ENCODE measurements at regions not wholly inside any gene's neighbourhood (a gene's known extent, or its start where the extent isn't known, plus 50 kb on each side); places are given as distances from the start of the nearest gene placed in this dataset.
"Not testable (repeated sequence)": the region's sequence is repeated elsewhere in the genome, so short reads cannot be mapped to it uniquely, and the experiment has no call there.

- TF ChIP-seq POLR2A (IDR thresholded peaks at IDR 0.05), result not testable (repeated sequence)
- TF ChIP-seq, protein P1, sequence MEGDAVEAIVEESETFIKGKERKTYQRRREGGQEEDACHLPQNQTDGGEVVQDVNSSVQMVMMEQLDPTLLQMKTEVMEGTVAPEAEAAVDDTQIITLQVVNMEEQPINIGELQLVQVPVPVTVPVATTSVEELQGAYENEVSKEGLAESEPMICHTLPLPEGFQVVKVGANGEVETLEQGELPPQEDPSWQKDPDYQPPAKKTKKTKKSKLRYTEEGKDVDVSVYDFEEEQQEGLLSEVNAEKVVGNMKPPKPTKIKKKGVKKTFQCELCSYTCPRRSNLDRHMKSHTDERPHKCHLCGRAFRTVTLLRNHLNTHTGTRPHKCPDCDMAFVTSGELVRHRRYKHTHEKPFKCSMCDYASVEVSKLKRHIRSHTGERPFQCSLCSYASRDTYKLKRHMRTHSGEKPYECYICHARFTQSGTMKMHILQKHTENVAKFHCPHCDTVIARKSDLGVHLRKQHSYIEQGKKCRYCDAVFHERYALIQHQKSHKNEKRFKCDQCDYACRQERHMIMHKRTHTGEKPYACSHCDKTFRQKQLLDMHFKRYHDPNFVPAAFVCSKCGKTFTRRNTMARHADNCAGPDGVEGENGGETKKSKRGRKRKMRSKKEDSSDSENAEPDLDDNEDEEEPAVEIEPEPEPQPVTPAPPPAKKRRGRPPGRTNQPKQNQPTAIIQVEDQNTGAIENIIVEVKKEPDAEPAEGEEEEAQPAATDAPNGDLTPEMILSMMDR (IDR thresholded peaks at IDR 0.05), result not testable (repeated sequence)
Measured at GRCh38 chr2:154576699-154577098, 121.8 kb upstream of the KCNJ3 start.
